Breast epithelium (tissue), 3 donors: ENCODE measurements at regions not wholly inside any gene's neighbourhood (a gene's known extent, or its start where the extent isn't known, plus 50 kb on each side); places are given as distances from the start of the nearest gene placed in this dataset.

Experiments
- CTCF ChIP-seq, 3 donors: fragments of 450-650 bp; IDR thresholded peaks; one replicate each; pipeline ENCODE4 v1.5.1; 2016 to 2017; ENCODE audit warnings: antibody characterized with exemption in 3 of 3, mild to moderate bottlenecking in 3 of 3, moderate library complexity in 3 of 3
- POLR2AphosphoS5 ChIP-seq, 3 donors: sonication (generic); formaldehyde crosslinking; IDR thresholded peaks; one replicate each; pipeline ENCODE4 v1.6.1; 2017; ENCODE audit warnings: antibody characterized with exemption in 3 of 3

GRCh38 chr5:91787718-91788117 lies 404.6 kb upstream of the ARRDC3 start:
- TF ChIP-seq CTCF (IDR thresholded peaks at IDR 0.05) (no peak), POLR2AphosphoS5 (IDR thresholded peaks at IDR 0.05) (no peak)
